HG03521 (cell line): ENCODE measurements at regions not wholly inside any gene's neighbourhood (a gene's known extent, or its start where the extent isn't known, plus 50 kb on each side); places are given as distances from the start of the nearest gene placed in this dataset.
"Not testable (repeated sequence)": the region's sequence is repeated elsewhere in the genome, so short reads cannot be mapped to it uniquely, and the experiment has no call there.

ENCODE experiments used
- ATAC-seq: cut with Tn5 transposase; IDR thresholded peaks from one replicate; pipeline ENCODE4 v1.9.1; 2021; ENCODE audit warnings: mild to moderate bottlenecking, moderate library complexity; ENCODE audit not compliant: unreplicated experiment

DNA sequence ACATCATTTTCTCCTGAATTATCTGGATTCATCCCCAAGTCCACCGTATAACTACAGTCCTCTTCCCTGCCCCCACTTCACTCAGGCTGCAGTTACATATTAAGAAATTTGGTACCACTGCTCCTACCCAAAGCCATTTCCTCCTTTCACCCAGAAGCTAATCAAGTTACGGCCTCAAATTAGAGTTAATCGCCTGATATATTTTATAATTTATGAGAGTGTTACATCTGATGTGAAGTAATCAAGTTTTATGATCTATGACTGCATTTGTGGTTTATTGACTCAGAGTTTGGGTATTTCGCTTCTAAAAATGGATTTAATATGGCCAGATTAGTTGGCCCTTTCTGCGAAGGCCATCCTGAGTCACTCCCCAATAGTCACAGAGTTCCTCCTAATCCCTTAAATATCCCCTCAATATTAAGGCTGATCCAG is 223.6 kb upstream of the KIF2A start:
- no peak for ATAC-seq

DNA sequence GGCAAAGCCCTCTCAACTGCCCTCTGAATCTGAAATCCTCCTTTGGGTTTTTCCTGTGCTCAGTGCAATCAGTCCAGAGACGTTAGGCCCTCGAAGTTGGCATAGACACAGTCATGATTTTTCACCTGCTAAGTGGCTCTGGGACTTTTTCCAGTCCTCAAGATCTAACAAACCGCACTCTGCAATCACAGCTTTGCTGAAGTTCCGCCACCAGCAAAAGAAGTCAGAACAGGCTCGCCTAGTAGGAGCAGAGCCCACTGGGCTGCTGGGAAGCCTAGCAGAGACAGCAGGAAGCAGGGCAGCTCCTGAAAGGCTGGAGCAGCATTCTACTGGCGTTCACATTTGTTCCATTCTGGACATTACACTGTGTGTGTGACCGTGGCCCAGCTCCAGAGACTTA is 222.8 kb upstream of the KIF2A start:
- no peak for ATAC-seq

DNA sequence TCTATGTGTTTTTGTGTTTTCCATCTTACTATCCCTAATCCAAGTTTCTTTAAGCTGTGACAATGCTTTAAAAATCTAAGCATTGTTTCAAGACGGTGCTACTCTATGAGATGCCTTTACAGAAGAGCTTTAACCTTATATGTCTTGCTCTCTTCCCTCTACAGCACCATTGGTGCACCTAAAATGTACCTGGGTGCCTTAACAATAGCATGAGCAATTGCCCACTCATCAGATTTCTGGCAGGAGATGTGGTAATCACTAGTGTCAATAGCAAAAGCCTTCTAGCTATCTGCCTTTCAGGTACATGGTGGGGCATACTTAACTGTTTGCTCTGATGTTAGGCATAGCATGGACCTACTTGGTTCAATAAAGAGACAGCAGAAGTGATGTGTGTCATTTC is 222.3 kb upstream of the KIF2A start:
- ATAC-seq, result no peak

DNA sequence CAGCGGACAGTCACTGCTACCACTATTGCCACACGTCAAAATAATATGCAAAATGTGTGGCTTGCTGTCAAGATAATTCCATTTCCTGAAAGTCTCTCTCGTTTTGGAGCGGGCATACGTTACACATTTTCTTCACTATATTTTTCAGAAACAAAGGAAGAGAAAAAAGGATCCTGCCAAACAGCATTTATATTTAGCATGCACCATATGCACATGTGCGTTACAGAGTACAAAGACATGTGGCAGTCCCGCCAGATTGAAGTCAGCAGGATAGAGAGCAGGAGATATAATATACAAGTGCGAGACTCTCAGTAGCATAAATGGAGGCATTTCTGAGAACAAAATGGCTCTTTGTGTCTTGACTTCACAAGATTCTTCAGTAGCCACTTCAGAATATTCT is 221.6 kb upstream of the KIF2A start:
- no peak for ATAC-seq

DNA sequence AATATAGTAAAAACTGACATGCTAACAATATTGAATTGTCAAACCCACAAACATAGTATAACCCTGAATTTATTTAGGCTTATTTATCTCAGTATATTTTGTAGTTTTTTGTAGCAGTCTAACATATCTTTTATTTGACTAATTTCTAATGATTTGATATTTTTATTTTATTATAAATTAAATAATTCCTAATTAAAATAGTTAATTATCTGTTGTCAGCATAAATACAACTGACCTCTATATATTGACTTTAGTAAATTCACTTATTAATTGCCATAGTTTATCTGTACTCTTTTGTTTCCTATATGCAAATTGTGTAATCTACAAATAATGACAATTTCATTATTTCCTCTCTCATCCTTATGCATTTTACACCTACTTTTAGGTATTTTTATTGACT is 215.1 kb upstream of the KIF2A start:
- ATAC-seq, result no peak

DNA sequence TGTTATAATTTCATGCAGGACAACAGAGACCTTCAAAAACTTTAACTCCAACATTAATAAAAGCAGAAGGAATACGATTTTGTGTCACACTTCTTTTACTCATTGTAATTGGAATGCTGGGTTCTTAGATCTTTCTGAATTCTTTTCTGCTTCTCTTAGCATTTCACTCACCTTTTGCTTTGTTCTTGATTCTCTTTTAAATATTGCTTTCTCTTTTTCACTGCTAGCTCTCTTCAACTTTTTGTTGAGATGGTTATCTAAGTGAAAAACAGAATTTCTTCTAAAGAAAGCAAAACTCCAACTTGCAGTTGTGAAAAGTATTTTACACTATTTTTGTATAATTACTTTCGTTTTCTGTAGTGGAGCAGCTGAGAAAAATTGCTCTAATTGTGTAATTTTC is 212.6 kb upstream of the KIF2A start:
- no peak for ATAC-seq

DNA sequence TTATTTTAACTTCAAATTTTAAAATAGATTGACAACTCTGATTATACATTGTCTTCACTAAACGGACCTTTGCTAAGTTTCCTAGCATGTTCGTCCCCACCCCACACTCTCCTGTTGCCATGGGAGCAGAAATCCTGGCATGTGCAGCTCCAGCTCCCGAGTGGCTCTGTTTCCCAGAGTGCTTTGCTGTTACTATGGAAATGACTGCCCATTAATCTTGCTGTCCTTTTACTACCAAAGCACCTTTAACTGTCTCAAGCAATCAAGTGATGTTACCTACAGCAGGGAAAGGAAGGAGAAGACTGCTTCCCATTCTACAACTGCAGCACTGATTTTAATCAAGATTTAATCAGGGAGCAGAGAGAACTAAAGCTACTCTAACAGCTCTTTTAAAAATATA is 212.0 kb upstream of the KIF2A start:
- ATAC-seq, result no peak

DNA sequence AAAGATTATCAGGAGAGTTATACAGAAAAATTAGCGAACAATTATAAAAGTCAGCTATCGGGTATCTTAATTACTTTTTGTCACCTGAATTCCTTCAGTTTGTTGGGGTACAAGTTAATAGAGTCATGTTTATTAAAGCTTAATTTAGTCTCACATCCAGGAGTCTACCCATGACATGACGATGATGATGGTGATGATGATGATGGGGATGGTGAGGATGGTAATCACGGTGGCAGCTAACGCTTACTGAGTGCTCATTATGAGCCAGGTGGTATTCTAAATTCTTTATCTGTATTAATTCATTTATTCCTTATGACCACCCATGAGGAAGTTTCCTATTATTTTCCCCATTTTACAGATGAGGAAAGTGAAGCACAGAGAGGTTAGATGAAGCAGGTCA is 208.6 kb upstream of the KIF2A start:
- no peak for ATAC-seq

DNA sequence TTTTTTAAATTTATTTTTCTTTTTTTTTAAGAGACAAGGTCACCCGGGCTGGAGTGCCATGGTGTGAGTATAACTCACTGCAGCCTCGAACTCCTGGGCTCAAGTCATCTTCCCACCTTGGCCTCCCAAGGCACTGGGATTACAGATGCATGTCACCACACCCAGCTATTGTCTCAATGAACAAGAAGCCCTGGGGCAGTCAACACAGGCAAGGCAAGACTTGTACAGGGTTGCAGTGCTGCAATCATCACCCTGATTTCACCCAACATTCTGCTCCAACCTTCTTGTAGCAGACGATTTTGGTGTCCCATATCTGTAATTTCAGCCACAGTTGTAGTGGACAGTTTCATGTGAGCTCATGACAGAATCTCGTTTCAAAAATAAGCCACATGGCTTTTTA is 205.8 kb upstream of the KIF2A start:
- no peak for ATAC-seq

DNA sequence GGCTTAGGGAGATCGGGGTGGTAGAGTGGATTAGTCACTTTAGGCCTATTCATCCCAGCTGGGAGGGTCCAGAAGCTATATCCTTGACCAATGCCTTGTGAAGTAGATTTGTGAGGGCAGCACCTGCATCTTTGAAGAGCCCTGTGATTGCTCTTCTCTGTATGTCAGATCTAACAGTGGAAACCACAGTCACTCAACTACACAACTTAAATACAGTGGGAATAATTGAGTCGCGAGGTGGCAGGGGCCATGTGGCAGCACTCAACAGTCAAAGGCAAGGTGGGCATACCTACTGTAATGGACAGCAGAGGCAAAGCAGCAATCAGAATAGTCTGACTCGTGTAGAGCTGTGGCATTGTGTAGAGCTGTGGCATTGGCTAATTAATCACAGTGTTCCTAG is 202.1 kb upstream of the KIF2A start:
- ATAC-seq, result not testable (repeated sequence)

DNA sequence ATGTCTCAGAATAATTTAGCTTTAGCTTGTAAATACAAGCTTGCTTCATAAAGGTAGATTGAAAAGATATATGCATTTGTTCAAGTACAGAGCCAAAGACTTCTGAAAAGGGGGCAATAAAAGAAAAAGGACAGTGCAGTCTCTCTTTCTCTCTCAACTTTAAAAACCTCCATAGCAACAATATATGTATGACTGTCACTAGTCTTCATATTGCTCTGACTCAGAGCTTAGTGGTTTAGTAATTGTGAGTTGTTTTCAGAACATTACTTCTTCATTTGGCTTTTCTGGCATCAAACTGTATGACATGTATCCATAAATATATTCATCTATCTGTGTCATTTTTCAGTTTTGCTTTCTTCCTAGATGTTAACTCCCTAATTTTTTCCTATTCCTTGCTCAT is 194.6 kb upstream of the KIF2A start:
- no peak for ATAC-seq

DNA sequence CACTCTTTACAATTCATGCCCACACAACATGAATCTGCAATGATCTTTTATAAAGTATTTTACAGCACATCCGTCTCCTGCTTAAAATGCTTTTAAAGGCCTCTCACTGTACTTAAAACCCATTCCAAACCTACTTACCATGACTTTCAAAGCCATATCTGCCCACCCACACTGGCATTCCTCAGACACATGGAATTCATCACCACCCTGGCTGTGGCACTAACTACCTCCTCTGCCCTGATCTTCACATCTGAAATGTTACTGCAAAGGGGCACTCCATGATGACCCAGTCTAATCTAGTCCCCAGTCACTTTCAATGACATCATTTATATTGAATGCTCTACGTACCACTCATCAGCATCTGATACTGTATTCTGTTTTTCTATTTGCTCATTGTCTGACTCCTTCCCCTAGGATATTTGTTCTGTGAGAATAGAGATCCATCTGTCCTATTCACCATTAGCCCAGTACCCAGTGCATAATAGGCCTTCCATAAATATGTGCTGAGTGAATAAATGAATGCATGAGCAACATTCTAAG is 193.2 kb upstream of the KIF2A start:
- ATAC-seq, result no peak

DNA sequence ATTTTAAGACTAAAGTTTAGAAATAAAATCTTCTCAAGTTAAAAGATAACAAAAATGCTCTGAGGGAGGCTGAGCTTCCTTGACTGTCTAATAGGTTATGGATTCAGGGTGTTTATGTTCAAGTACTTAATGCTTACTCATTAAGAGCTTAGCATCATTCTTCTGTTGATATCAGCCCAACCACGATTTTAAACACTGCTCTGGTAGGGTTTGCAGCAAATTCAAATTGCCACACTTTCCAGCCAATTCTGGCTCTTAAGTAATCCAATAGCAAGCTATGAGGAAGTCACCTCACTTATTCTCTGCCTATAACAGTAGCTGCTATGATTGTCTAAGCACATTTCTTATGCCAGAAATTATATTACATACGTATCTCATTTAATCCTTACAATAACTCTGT is 191.0 kb upstream of the KIF2A start:
- no peak for ATAC-seq

DNA sequence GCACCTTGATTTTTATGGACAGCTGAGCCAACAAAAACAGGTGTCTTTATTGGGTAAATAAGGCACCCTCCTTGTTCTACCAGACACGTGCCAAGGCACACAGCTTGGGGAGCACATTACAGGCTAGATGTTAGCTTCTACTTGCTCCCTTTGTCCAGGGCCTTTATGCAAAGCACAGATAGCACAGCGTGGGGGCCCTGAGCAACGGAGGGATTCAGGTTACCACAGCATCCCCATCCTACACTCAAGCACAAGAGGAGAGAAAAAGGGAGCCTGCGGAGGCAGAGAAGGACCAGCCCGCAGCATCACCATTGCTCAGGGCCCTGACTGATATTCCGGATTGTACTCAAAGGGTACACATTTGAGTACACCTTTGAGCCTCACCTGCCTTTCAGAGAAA is 181.7 kb upstream of the KIF2A start:
- ATAC-seq, result no peak

DNA sequence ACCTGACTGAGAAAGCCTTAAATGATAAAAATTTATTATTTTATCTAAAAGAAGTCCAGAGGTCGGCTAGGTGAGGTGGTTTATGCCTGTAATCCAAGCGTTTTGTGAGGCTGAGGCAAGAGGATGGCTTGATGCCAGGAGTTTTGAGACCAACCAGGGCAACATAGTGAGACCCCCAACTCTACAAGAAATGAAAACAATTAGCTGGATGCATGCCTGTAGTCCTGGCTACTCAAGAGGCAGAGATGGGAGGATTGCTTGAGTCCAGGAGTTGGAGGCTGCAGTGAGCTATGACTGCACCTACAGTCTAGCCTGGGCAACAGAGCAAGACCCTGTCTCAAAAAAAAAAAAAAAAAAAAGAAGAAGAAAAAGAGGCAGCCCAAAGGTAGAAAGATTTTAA is 179.9 kb upstream of the KIF2A start:
- ATAC-seq, result no peak

DNA sequence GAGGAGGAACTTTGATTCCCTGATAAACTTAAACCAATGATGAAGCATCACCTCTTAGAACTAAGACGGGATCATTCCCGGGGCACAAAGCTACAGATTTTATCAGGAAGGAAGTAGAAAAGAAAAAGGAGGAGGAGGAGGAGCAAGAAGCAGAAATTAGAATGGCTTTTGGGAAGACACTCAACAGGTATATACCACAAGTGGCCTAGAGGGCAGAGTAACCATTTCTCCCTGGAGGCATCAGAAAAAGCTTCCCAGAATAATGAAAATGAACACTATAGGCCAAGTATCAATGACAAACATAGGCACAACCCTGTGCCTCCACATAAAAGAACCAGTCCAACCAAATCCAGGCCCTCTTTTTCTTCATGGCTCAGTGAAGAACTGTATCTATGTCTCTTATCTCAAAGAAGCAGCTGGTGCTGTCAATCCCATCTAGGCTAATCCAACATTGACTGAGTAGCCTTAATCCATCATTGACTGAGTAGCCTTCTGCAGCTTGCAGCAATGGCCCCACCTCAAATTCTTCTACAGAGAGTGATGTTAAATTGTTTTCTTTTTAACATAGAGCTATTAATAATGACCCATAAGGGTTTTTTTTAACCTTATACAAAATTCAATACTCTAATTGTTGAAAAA is 178.8 kb upstream of the KIF2A start:
- ATAC-seq, result no peak

DNA sequence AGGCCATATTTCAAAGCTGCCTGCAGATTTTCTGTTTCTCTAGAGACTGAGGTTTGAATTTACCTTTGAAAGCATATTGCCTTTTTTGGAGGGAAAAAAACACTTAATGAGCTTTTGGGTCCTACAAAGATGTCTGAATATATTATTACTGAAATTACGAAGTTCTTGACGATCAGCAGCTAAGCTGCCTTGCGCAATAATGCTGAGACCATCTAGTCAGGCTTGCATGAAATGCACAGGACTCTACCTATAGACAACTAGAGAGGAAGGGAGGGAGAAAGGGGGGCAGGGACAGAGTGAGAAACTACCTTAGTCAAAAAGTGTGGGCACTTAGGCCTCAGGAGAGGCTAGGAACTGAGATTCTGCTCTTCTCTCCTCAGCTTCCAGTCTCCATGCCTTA is 175.9 kb upstream of the KIF2A start:
- no peak for ATAC-seq

DNA sequence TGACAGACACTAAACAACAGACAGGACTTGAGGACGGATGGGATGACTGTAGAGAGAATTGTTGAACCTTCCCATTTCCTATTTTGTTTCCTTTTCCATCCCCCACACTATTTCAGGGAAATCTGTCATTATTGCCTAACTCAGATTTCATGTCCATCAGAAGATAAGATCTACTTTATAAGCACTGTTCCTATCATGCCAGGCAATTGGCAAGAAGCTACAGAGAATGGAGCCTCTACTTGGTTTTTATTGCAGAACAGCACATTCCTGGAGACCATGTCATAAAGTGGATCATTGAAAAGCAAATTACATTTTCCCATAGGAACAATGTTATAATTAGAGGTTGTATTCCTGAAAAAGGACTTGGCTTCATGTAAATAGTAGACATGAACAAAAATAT is 173.7 kb upstream of the KIF2A start:
- no peak for ATAC-seq

DNA sequence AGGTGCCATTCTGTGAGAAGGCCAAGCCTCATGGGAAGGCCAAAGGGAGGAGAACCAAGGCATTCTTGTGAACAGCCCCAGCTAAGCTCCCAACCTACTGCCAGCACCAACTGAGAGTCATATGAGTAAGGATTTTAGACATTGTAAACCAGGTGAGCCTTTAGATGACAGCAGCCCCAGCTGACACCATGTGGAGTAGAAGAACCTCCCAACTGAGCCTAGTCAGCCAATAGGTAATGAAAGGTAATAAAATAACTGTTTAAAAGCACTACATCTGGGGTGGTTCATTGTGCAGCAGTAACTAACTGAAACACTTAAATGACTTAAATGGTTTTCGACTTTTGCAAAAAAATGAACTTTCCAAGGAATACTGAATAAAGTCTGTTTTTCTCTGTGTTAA is 172.6 kb upstream of the KIF2A start:
- ATAC-seq, result no peak

DNA sequence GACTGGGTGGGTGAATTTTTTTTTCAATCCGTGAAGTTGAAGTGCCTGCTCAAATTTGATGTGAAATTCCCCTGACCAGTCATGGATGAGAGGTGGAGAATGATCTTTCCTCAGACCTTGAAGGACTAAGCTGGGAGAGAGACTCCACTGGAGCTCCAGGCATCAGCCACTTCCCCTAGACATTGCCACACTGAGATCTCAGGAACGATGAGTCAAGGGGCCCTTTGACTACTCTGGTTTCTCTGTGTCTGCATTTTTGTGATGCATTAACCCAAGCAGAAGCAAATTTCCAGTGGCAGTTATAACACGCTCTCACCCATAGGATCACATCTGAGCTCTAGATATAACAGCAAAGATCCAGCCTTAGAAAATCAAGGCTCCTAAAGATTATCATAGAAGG is 171.2 kb upstream of the KIF2A start:
- no peak for ATAC-seq

DNA sequence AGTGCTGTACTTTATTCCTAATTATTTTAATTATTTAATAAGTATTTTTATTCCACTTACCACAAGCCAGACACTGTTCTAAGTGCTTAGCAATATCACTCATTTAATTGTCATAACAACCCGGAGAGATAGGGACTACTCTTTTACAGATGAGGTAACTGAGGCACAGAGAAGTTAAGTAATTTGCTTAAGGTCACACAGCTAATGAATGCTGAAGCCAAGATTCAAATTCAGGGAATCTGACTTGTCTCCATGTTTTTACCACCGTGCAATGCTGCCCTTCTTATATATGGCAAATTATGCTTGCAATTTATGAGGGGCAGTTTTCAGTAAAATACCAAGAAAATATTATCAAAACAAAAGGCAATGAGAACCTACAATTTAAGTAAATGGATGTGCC is 168.4 kb upstream of the KIF2A start:
- ATAC-seq, result no peak

DNA sequence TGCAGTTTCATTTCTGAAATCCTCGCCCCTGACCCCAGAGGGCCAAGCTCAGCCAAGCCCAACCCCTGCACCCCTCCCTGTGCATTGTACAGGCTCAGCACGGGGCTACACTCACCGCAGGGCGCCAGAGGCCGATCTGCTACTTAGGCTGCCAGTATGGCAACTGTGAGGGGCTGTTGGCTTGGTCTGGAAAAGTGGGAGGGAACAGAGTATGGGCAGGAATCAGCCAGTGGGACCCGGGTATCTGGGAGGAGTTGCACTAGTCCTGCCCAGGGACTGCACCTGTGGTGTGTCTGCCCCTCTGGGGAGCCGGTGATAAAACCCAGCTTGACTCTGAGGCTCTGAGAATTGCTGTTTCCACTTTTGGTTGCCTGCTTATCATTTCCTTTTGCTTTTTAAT is 167.4 kb upstream of the KIF2A start:
- no peak for ATAC-seq

DNA sequence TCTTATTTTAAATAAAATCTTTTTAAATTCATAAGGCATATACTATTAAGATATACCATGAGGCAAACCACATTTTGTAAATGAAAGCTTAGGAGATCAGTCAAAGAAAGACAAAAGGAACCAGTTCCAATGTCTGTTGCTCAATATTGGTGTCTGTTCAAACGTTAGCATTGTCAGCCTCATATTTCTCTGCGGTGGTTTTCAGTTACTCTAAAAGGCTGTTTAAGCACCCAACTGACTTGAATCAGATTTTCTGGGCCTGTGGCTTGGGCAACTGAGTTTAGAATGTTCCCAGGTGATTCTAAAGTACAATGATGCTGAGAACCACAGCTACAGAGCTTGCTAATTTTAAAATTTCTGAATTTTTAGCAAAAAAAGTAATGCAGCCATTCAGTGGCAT is 166.3 kb upstream of the KIF2A start:
- no peak for ATAC-seq
